HG03432 (cell line): ENCODE measurements at regions not wholly inside any gene's neighbourhood (a gene's known extent, or its start where the extent isn't known, plus 50 kb on each side); places are given as distances from the start of the nearest gene placed in this dataset.

Source experiments
- ATAC-seq: cut with Tn5 transposase; IDR thresholded peaks from one replicate; pipeline ENCODE4 v1.9.1; 2021; ENCODE audit warnings: mild to moderate bottlenecking, moderate library complexity; ENCODE audit not compliant: unreplicated experiment

DNA sequence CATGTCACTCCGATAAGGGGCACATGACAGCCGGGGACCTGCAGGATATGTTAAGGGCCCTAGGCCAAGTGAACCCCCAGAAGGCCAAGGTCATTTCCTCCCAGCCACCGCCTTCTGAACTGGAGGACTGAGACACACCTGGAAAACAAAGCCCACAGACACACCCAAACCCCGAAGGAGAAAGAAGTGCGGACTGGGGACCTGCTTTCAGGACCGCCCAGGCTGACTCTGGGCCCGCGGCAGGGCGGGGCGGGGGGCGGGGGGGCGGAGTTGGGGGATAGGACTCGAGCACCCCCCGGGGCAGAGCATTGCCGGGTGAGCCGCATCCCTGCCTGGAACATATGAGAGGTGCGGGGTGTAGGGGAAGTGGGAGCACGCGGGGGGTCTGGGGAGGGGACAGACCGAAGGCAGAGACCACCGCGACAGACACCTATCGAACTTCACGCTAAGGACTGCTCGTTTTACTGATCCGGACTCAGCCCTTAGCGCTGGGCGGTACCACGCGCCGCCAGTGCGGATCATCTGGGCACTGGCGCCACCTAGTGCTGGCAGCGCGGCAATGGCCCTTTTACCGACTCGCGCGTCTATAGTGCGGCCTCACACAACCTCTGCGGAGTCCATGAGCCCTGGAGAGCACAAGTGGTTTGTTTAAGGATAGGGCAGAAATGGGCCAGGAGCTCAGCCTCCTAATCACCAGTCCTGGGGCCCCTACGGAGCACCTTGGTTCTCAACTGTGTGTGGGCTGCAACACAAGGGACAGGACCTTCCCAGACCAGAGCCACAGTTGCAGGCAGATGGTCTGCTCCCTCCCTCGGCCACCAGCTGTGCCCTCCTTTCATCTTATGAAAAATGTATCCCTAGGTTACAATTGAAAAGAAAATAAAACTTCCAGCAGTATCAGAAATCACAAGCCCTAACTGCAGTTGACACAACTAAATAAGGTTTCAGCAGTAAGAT lies 157.6 kb downstream of the HERPUD2 start:
- ATAC-seq = peak; percentile 99

GRCh38 chr7:35536396-35536826 lies 158.5 kb downstream of the HERPUD2 start:
- ATAC-seq = no peak

DNA sequence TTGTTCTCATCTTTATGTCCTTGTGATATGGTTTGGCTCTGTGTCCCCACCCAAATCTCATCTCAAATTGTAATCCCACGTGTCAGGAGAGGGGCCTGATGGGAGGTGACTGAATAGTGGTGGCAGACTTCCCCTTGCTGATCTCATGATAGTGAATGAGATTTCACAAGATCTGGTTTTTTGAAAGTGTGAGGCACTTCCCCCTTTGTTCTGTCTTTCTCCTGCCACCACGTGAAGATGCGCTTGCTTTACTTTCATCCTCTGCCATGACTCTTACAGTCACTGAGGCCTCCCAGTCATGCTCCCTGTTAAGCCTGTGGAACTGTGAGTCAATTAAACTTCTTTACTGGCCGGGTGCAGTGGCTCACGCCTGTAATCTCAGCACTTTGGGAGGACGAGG lies 161.0 kb downstream of the HERPUD2 start:
- no peak for ATAC-seq

DNA sequence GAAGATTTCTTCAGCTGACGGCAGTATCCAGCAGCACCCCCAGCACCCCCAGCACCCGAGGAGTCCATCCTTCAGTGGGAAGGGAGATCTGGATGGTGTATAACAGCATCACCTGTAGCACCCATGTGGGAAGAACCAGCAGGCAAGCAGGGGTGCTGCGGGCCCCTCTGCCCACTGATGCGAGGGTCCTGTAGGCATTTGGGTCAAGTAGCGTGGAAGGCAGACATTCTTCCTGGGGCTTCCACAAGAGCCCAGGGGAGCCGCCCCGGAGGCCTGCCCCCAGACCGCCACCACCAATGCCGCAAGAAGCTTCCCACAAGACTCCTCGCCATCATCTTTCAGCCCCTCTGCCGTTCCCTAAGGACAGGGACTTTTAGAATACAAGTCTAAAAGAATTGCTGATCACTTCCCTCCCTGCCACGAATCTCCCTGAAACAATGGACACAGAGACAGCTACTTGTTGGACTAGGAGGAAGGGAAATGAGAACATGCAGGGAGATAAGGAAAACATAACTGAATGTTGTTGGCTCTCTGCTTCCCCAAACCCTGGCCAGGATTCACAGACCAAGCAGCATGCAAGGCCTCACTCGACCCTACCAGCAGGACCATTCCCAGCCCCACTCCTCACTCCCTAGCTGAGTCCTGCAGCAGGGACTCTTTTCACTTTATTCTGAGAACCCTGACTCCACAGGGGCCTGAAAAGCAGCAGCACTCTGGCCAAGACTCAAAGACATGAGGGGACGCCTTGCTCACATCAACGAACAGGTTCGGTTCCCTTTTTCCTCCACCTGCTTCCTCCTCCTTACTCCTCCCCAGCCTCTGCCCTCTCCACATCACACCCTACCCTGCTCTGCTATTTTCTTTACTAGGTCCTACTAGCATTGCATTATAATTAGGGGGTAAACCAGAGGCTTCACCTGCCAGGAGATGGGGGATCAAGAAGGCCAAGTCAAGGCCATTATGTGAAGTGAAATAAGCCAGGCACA lies 164.5 kb downstream of the HERPUD2 start:
- ATAC-seq = no peak

GRCh38 chr7:35529713-35530112 lies 165.2 kb downstream of the HERPUD2 start:
- ATAC-seq = no peak

GRCh38 chr7:35528381-35528977 lies 166.5 kb downstream of the HERPUD2 start:
- no peak for ATAC-seq

- ATAC-seq = no peak
Measured at GRCh38 chr7:35526645-35527044, 168.3 kb downstream of the HERPUD2 start.

DNA sequence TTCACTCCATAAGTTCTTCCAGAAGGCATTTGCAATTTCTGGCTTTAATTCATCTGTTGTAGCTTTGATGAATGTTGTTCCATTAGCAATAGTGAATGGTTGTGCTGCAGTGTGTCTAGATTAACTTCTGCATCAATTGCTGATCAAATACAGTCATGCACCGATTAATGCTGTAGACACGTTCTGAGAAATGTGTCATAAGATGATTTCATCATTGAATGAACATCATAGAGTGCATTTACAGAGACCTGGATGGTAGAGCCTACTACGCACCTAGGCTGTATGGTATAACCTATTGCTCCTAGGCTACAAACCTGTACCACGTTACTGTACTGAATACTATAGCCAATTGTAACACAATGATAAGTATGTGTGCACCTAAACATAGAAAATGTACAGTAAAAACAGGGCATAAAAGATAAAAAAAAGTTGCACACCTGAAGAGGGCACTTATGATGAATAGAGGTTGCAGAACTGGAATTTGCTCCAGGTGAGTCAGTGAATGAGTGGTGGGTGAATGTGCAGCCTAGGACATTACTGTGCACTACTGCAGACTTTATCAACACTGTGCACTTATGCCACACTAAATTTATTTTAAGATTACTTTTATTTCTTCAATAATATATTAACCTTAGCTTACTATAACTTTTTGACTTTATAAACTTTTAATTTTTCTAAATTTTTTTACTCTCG lies 170.7 kb downstream of the HERPUD2 start:
- no peak for ATAC-seq

DNA sequence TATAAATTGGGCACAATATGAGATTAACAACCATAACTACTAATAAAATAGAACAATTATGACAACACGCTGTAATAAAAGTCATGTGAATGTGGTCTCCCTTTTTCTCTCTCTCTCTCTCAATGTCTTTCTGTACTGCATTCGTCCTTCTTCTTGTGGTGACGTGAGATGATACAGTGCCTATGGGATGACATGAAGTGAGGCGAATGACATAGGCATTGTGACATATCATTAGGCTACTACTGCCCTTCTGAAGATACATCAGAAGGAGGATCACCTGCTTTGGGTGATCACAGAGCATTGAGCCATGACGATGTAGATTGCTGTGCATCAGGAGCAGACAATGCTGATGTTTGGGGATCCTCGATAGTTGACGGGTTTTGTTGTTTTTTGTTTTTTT lies 171.6 kb downstream of the HERPUD2 start:
- ATAC-seq = no peak

DNA sequence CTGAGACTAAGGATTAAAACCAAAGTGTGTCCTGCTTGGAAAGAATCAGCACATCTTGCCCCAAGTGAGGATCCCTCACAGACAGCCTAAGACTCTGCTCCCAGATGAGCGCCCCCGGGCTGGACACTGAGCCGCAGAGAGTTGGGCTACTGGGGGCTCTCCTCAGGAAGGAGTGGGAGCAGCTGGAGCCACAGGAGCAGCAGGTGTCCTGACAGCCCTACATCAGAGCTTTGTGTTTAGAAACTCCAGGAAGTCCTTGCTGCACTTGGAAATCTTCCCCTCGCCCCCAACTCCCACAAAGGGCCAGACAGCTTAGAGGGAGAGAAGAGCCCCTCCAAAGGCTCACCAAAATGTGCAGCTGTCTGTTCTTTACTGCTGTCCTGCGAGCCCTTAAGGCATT lies 172.2 kb downstream of the HERPUD2 start:
- no peak for ATAC-seq

DNA sequence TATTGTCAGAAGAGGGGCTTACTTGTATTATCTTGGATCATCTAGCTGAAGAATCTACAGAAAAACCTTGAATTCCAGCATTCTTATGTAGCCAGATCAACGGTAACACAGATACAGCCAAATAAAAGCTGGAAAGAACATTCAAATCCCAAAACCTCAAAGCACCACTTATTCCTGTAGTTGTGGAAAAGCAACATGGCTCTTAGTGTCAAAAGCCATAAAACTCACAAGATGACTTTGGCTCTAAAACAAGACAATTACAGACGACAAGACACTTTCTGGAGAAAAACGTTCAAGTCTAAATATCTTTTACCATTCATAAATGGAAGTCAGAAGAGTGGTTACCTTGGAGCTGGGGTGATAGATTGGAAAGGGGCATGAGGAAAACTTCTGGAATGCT lies 173.0 kb downstream of the HERPUD2 start:
- ATAC-seq = no peak

- peak; percentile 19 for ATAC-seq
Measured at GRCh38 chr7:35520810-35521625, 173.9 kb downstream of the HERPUD2 start.

- ATAC-seq = peak; percentile 93
Measured at GRCh38 chr7:35519971-35520809, 174.7 kb downstream of the HERPUD2 start.

DNA sequence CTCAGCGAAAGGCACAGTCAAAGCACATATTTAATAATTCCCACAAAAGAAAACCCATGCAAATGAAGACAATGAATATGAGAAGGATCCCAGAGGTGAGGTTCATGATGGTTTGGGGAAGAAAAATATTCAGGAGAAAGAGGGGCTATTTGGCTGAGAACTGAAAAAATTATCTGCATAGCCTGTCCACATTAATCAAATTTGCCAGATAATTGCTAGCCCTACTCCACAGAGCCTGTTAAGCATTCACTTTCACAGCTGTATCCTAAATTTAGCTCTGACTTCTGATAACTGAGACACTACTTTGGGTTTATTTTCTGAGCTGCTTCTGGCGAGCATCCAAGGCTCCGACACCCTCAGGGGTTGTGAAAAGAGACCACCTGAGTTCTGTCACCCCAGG lies 176.2 kb downstream of the HERPUD2 start:
- no peak for ATAC-seq

- ATAC-seq = no peak
Measured at GRCh38 chr7:35516498-35516897, 178.4 kb downstream of the HERPUD2 start.

DNA sequence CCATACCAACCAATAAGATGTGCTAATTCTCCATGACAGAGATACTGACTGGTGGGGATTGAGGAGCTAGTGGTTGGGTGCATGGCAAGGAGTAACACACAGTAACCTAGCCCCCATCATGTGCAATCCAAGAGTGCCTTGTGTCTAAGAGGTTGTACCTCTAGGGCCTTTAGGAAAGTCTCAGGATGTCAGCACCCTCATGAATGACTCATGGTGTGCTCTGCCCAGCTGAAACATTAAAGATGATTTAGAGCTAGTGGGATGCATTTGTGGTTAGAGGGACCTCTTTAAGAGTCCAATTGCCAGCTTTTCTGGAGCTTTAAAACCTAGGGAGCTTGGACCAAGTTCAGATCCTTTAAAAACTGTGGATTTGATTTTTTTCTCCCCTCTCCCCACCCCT lies 181.1 kb downstream of the HERPUD2 start:
- ATAC-seq = no peak

DNA sequence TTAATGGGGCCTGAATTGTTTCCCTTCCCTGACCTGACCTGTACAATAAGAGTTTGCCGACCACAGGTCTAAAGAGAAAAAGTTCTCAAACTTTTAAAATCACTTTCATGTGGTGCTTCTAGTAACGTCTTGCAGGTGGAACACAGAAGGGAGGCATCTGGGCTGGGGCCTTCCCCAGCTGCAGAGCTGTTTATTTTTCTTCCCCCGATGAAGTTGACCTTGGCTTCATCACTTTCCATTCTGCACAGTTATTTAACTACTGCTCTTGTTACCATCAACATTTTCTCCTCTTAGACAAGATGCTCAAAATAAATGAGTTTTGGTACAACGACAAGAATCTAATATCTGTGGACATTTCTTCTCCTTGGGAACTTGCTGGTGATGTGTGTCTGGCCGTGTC lies 181.7 kb downstream of the HERPUD2 start:
- ATAC-seq = no peak

DNA sequence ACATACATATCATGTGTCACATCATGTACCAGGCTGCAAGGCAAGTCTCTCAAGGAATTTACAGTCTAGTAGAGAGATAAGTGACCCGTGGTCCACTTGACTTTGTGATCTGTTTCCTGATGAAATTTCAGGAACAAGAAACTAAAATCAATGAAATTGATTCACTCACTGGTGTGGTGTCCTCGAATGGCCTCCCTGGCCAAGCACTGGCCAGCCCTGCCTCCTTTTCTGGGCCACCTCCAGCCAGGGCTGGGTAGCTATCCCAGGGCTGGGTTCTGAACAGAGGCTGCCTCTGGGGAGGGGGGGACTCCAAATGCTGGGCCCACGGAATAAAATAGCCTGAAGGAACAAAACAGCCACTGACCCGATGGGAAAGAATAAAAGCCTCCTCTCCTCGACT lies 182.2 kb downstream of the HERPUD2 start:
- no peak for ATAC-seq
